ENCODE measurements at regions not wholly inside any gene's neighbourhood (a gene's known extent, or its start where the extent isn't known, plus 50 kb on each side); places are given as distances from the start of the nearest gene placed in this dataset.
"Not testable (repeated sequence)": the region's sequence is repeated elsewhere in the genome, so short reads cannot be mapped to it uniquely, and the experiment has no call there.

- no peak overlapping the region for H3K4me3 ChIP-seq (ENCODE audit: low read length)
Observed at GRCh38 chr4:133588306-133588705, 439.2 kb downstream of the PCDH10 start.

DNA sequence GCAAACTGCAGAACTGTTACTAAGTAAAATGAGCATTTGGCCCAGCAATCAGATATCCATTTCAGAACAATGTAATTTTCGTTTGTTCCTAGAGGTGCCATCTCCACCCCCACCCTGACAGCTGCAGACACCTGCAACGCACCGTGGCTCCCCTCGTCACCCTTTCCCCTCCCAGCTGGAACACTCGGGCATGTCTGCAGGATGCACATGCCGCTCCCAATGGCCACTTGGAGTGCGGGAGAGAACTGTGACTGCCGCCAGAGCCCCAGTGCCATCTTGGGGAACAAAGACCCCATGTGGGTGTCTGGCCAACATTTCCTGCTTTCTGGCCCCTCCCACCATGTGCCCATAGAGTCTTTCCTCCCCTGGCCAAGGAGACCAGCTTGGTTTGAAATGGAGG, 436.2 kb downstream of the PCDH10 start:
- Histone ChIP-seq H3K27ac (ENCODE audit: low read length) (no peak overlapping the region), H3K4me3 (ENCODE audit: low read length) (no peak overlapping the region), H3K27me3 (ENCODE audit: control insufficient read depth, insufficient read depth, low read length) (no peaks in the 10 kb centered on the region), H3K36me3 (ENCODE audit: control insufficient read depth, low read depth, low read length) (no peaks in the 10 kb centered on the region), H3K4me1 (ENCODE audit: control insufficient read depth, low read depth, low read length) (no peaks in the 10 kb centered on the region), H3K9ac (ENCODE audit: low read length) (no peak overlapping the region), H3K9me3 (ENCODE audit: control insufficient read depth, low read depth, low read length) (no peaks in the 10 kb centered on the region)

More at GRCh38 chr4:133588306-133588705, 439.2 kb downstream of the PCDH10 start:
- Histone ChIP-seq H3K9me3 (ENCODE audit: control insufficient read depth, low read depth, low read length) (no peaks in the 10 kb centered on the region), H3K9ac (ENCODE audit: low read length) (no peak overlapping the region), H3K36me3 (ENCODE audit: control insufficient read depth, low read depth, low read length) (no peaks in the 10 kb centered on the region), H3K4me1 (ENCODE audit: control insufficient read depth, low read depth, low read length) (peaks cover 14% of the 10 kb centered on the region), H3K27ac (ENCODE audit: low read length) (no peak overlapping the region), H3K27me3 (ENCODE audit: control insufficient read depth, insufficient read depth, low read length) (no peaks in the 10 kb centered on the region)

GRCh38 chr4:133584714-133585113, 435.6 kb downstream of the PCDH10 start:
- H3K4me3 ChIP-seq (ENCODE audit: low read length) = no peak overlapping the region
- no peaks in the 10 kb centered on the region for H3K9me3 ChIP-seq (ENCODE audit: control insufficient read depth, low read depth, low read length)
- no peaks in the 10 kb centered on the region for H3K27me3 ChIP-seq (ENCODE audit: control insufficient read depth, insufficient read depth, low read length)
- no peak overlapping the region for H3K9ac ChIP-seq (ENCODE audit: low read length)
- H3K4me1 ChIP-seq (ENCODE audit: control insufficient read depth, low read depth, low read length) = no peaks in the 10 kb centered on the region
- no peaks in the 10 kb centered on the region for H3K36me3 ChIP-seq (ENCODE audit: control insufficient read depth, low read depth, low read length)
- no peak overlapping the region for H3K27ac ChIP-seq (ENCODE audit: low read length)

- H3K4me1 ChIP-seq (ENCODE audit: control insufficient read depth, low read depth, low read length) = no peaks in the 10 kb centered on the region
- no peak overlapping the region for H3K27ac ChIP-seq (ENCODE audit: low read length)
Observed at GRCh38 chr4:133581996-133582619, 433.0 kb downstream of the PCDH10 start.

GRCh38 chr4:133574248-133574647, 425.2 kb downstream of the PCDH10 start:
- Histone ChIP-seq H3K27ac (ENCODE audit: low read length) (no peak overlapping the region), H3K36me3 (ENCODE audit: control insufficient read depth, low read depth, low read length) (no peaks in the 10 kb centered on the region), H3K9ac (ENCODE audit: low read length) (no peak overlapping the region), H3K4me3 (ENCODE audit: low read length) (no peak overlapping the region), H3K4me1 (ENCODE audit: control insufficient read depth, low read depth, low read length) (no peaks in the 10 kb centered on the region), H3K27me3 (ENCODE audit: control insufficient read depth, insufficient read depth, low read length) (no peaks in the 10 kb centered on the region), H3K9me3 (ENCODE audit: control insufficient read depth, low read depth, low read length) (no peaks in the 10 kb centered on the region)

More at GRCh38 chr4:133581996-133582619, 433.0 kb downstream of the PCDH10 start:
- H3K4me3 ChIP-seq (ENCODE audit: low read length) = no peak overlapping the region
- no peaks in the 10 kb centered on the region for H3K27me3 ChIP-seq (ENCODE audit: control insufficient read depth, insufficient read depth, low read length)
- no peaks in the 10 kb centered on the region for H3K9me3 ChIP-seq (ENCODE audit: control insufficient read depth, low read depth, low read length)
- no peak overlapping the region for H3K9ac ChIP-seq (ENCODE audit: low read length)
- H3K36me3 ChIP-seq (ENCODE audit: control insufficient read depth, low read depth, low read length) = no peaks in the 10 kb centered on the region

DNA sequence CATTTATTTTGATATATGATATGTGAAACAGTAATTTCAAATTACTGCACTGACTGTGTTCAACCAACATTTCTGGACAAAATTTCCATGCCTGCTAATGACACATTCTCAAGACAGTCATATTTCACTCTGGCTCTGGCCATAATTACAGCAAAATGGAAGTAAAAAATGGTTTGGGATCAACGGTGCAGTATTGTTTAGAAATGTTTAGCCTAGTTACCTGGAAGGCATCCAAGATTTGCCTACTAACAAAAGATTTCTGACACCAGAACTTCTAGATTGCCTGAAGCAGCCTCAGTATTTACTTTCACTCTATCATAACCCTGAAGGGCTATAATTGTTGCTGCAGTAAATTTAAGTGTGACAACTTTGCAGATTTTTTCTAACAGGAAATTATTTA, 416.3 kb downstream of the PCDH10 start:
- H3K36me3 ChIP-seq (ENCODE audit: control insufficient read depth, low read depth, low read length) = no peaks in the 10 kb centered on the region
- no peak overlapping the region for H3K4me3 ChIP-seq (ENCODE audit: low read length)
- no peak overlapping the region for H3K27ac ChIP-seq (ENCODE audit: low read length)
- no peaks in the 10 kb centered on the region for H3K4me1 ChIP-seq (ENCODE audit: control insufficient read depth, low read depth, low read length)
- H3K9me3 ChIP-seq (ENCODE audit: control insufficient read depth, low read depth, low read length) = no peaks in the 10 kb centered on the region
- H3K27me3 ChIP-seq (ENCODE audit: control insufficient read depth, insufficient read depth, low read length) = no peaks in the 10 kb centered on the region
- H3K9ac ChIP-seq (ENCODE audit: low read length) = no peak overlapping the region

GRCh38 chr4:133559987-133560386, 410.9 kb downstream of the PCDH10 start:
- Histone ChIP-seq H3K9ac (ENCODE audit: low read length) (no peak overlapping the region), H3K9me3 (ENCODE audit: control insufficient read depth, low read depth, low read length) (no peaks in the 10 kb centered on the region), H3K4me3 (ENCODE audit: low read length) (no peak overlapping the region), H3K36me3 (ENCODE audit: control insufficient read depth, low read depth, low read length) (no peaks in the 10 kb centered on the region), H3K27ac (ENCODE audit: low read length) (no peak overlapping the region), H3K27me3 (ENCODE audit: control insufficient read depth, insufficient read depth, low read length) (no peaks in the 10 kb centered on the region), H3K4me1 (ENCODE audit: control insufficient read depth, low read depth, low read length) (no peaks in the 10 kb centered on the region)

DNA sequence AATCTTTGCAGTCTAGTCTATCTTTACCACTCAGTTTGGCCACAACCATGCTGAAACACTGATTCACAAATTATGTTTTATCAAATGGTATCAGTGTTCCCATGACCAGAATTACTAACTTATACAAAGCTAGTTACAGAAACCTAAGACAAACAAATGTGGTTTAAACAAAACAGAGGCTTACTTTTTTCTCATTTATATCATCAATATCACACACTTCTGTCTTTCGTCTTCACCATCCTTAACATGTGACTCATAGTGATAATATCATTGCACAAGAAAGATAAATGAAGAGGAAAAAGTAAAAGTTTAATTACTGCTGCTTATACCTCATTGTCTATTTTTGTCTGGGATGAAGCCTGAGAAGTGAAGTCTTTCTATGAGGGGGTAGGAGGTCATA, 406.6 kb downstream of the PCDH10 start:
- H3K36me3 ChIP-seq (ENCODE audit: control insufficient read depth, low read depth, low read length) = no peaks in the 10 kb centered on the region
- no peaks in the 10 kb centered on the region for H3K27me3 ChIP-seq (ENCODE audit: control insufficient read depth, insufficient read depth, low read length)
- no peak overlapping the region for H3K27ac ChIP-seq (ENCODE audit: low read length)
- H3K9ac ChIP-seq (ENCODE audit: low read length) = no peak overlapping the region
- no peaks in the 10 kb centered on the region for H3K9me3 ChIP-seq (ENCODE audit: control insufficient read depth, low read depth, low read length)
- H3K4me1 ChIP-seq (ENCODE audit: control insufficient read depth, low read depth, low read length) = no peaks in the 10 kb centered on the region
- H3K4me3 ChIP-seq (ENCODE audit: low read length) = no peak overlapping the region

DNA sequence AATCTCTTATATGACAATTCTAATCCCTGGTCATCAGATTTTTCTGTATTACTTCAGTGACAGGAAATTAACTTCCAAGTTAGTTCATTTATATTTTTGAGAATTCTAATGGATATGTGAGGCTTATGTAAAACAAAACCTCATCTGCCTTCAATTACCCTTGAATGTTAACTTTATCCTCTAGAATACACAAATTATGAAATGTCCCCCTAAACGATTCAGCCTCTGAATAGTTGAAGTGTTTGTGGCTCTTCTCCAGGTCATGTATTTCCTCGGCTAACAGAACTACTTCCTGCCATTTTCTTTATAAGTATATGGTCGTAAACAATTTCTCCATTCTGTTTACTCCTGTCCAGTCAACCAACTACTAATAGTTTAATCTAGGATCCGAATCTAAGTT, 401.3 kb downstream of the PCDH10 start:
- no peak overlapping the region for H3K4me3 ChIP-seq (ENCODE audit: low read length)
- no peaks in the 10 kb centered on the region for H3K27me3 ChIP-seq (ENCODE audit: control insufficient read depth, insufficient read depth, low read length)
- no peak overlapping the region for H3K9ac ChIP-seq (ENCODE audit: low read length)
- H3K36me3 ChIP-seq (ENCODE audit: control insufficient read depth, low read depth, low read length) = no peaks in the 10 kb centered on the region
- H3K27ac ChIP-seq (ENCODE audit: low read length) = no peak overlapping the region
- H3K9me3 ChIP-seq (ENCODE audit: control insufficient read depth, low read depth, low read length) = no peaks in the 10 kb centered on the region
- no peaks in the 10 kb centered on the region for H3K4me1 ChIP-seq (ENCODE audit: control insufficient read depth, low read depth, low read length)

DNA sequence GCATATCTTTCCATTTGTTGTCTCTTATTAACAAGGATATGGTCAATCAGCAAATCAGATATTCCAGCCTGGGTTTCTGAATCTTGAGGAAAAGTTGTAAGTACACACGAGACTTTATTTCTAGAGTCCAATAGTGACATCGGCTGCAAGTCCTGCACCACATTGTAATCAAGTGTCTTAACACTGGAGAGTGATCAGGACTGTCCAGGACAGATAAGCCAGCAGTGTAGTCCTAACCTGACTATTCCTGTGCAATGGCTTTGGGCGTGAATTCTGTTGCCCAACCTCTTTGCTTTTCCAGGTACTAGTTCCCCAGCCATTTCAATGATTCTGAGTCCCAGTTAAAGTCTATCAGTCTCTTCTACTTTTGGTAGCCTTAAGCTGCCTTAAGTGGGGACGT, 395.0 kb downstream of the PCDH10 start:
- H3K9ac ChIP-seq (ENCODE audit: low read length) = no peak overlapping the region
- no peaks in the 10 kb centered on the region for H3K36me3 ChIP-seq (ENCODE audit: control insufficient read depth, low read depth, low read length)
- no peak overlapping the region for H3K27ac ChIP-seq (ENCODE audit: low read length)
- no peak overlapping the region for H3K4me3 ChIP-seq (ENCODE audit: low read length)
- no peaks in the 10 kb centered on the region for H3K9me3 ChIP-seq (ENCODE audit: control insufficient read depth, low read depth, low read length)
- H3K27me3 ChIP-seq (ENCODE audit: control insufficient read depth, insufficient read depth, low read length) = no peaks in the 10 kb centered on the region
- peaks cover under 1% of the 10 kb centered on the region for H3K4me1 ChIP-seq (ENCODE audit: control insufficient read depth, low read depth, low read length)

- no peak overlapping the region for H3K4me3 ChIP-seq (ENCODE audit: low read length)
- no peak overlapping the region for H3K9ac ChIP-seq (ENCODE audit: low read length)
- H3K4me1 ChIP-seq (ENCODE audit: control insufficient read depth, low read depth, low read length) = peaks cover 8% of the 10 kb centered on the region
- no peak overlapping the region for H3K27ac ChIP-seq (ENCODE audit: low read length)
- no peaks in the 10 kb centered on the region for H3K27me3 ChIP-seq (ENCODE audit: control insufficient read depth, insufficient read depth, low read length)
- H3K36me3 ChIP-seq (ENCODE audit: control insufficient read depth, low read depth, low read length) = no peaks in the 10 kb centered on the region
- H3K9me3 ChIP-seq (ENCODE audit: control insufficient read depth, low read depth, low read length) = no peaks in the 10 kb centered on the region
Observed at GRCh38 chr4:133537780-133538281, 388.7 kb downstream of the PCDH10 start.

DNA sequence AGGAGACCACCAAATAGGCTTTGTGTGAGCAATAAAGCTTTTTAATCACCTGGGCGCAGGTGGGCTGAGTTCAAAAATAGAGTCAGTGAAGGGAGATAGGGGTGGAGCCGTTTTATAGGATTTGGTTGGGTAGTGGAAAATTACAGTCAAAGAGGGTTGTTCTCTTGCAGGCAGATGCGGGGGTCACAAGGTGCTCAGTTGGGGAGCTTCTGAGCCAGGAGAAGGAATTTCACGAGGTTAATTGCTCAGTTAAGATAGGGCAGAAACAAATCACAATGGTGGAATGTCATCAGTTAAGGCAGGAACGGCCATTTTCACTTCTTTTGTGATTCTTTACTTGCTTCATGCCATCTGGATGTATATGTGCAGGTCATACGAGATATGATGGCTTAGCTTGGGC, 385.1 kb downstream of the PCDH10 start:
- H3K27me3 ChIP-seq (ENCODE audit: control insufficient read depth, insufficient read depth, low read length); H3K9me3 ChIP-seq (ENCODE audit: control insufficient read depth, low read depth, low read length); H3K4me1 ChIP-seq (ENCODE audit: control insufficient read depth, low read depth, low read length); H3K36me3 ChIP-seq (ENCODE audit: control insufficient read depth, low read depth, low read length); H3K4me3 ChIP-seq (ENCODE audit: low read length); H3K9ac ChIP-seq (ENCODE audit: low read length); H3K27ac ChIP-seq (ENCODE audit: low read length): not testable (repeated sequence)

Measured in iPS-18a (cell line).